Thyroid gland (tissue), 4 donors: ENCODE measurements at regions not wholly inside any gene's neighbourhood (a gene's known extent, or its start where the extent isn't known, plus 50 kb on each side); places are given as distances from the start of the nearest gene placed in this dataset.

Experiments used
- DNase-seq, 2 donors: peaks; one replicate each; pipeline ENCODE4 v3.0.0-alpha.2; 2019
- H3K27ac ChIP-seq, 3 donors: fragments of 200-600 bp; sonication (generic); 1 replicate in 2 of 3; 2 replicates in 1 of 3; pipeline ENCODE4 v1.5.1; 2016 to 2019; ENCODE audit warnings: mild to moderate bottlenecking in 1 of 3, moderate library complexity in 1 of 3
- H3K27me3 ChIP-seq: fragments of 200-600 bp; sonication (generic); one replicate; pipeline ENCODE4 v1.5.1; 2019
- H3K36me3 ChIP-seq, 2 donors: fragments of 200-600 bp; sonication (generic); one replicate each; pipeline ENCODE4 v1.5.1; 2016 to 2019
- H3K4me1 ChIP-seq, 2 donors: fragments of 200-600 bp; sonication (generic); one replicate each; pipeline ENCODE4 v1.5.1; 2017 to 2019
- H3K4me3 ChIP-seq, 3 donors: fragments of 200-600 bp; sonication (generic); replicated peaks in 1 of 3; 1 replicate in 2 of 3; 2 replicates in 1 of 3; pipeline ENCODE4 v1.5.1; 2016; ENCODE audit warnings: mild to moderate bottlenecking in 1 of 3
- H3K9me3 ChIP-seq: fragments of 200-600 bp; sonication (generic); one replicate; pipeline ENCODE4 v1.5.1; 2017
- CTCF ChIP-seq, 6 experiments: fragments of 200-600 bp in 3 of 6; fragments of 450-650 bp in 3 of 6; sonication (generic) in 3 of 6; IDR thresholded peaks; one replicate each; pipeline ENCODE4 v1.5.1; 2016 to 2019; ENCODE audit warnings: antibody characterized with exemption in 6 of 6, mild to moderate bottlenecking in 2 of 6, inconsistent platforms in 1 of 6, moderate library complexity in 1 of 6
- POLR2A ChIP-seq, 2 donors: fragments of 450-650 bp; IDR thresholded peaks; one replicate each; pipeline ENCODE4 v1.6.1; 2017; ENCODE audit warnings: antibody characterized with exemption in 2 of 2, mild to moderate bottlenecking in 2 of 2, moderate library complexity in 1 of 2
- WGBS, 2 donors: methylation state at CpG; one replicate each; pipeline ENCODE4 v1.1.5; 2017; 5-methylcytosine and 5-hydroxymethylcytosine counted together
- intact Hi-C: fragments of 100-400 bp; cut with DNase I; formaldehyde crosslinking; loops from one replicate; pipeline ENCODE4 v1.15.1; 2023

GRCh38 chr12:126342866-126343265, 1277.6 kb downstream of the AACS start:
- Histone ChIP-seq H3K27ac (no peak overlapping the region), H3K36me3 (no peaks in the 10 kb centered on the region), H3K4me1 (no peaks in the 10 kb centered on the region), H3K9me3 (no peaks in the 10 kb centered on the region), H3K27me3 (no peaks in the 10 kb centered on the region), H3K4me3 (no peak overlapping the region)
- WGBS, 2 donors: 71 to 83% methylated on average over 1 of the region's 1 CpG
- intact Hi-C loops: no loop called here
- no peak for TF ChIP-seq POLR2A (IDR thresholded peaks at IDR 0.05)
- no peak for TF ChIP-seq CTCF (IDR thresholded peaks at IDR 0.05)
- DNase-seq: no peak

GRCh38 chr12:126343321-126343720, 1278.1 kb downstream of the AACS start:
- WGBS, 2 donors: 85 to 89% methylated on average over 3 of the region's 3 CpGs

DNA sequence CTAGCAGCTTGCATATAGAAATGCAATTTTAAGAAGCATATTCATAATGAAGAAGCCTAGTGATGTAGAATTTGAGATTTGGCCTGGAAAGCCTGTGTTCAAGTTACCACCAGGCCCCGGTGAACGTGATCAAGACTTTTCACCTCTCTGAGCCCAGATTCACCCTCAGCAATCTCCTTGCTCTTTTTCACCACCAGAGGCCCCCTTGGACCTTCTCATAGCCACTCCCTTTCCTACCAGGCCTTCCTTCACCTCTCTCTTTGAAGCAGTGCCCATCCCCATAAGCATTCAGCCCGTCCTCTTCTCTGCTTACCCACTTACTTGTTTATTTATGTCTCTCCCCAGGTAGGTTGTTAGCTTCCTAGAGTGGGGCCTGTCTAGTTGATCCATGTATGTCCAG, 1280.9 kb downstream of the AACS start:
- TF ChIP-seq POLR2A (IDR thresholded peaks at IDR 0.05) (no peak), CTCF (IDR thresholded peaks at IDR 0.05) (no peak)
- Histone ChIP-seq H3K27ac (no peak overlapping the region), H3K27me3 (no peaks in the 10 kb centered on the region), H3K9me3 (no peaks in the 10 kb centered on the region), H3K4me1 (no peaks in the 10 kb centered on the region), H3K4me3 (no peak overlapping the region), H3K36me3 (no peaks in the 10 kb centered on the region)
- DNase-seq: no peak
- 78 to 83% methylated on average over 3 of the region's 3 CpGs for WGBS, 2 donors
- intact Hi-C loops: no loop called here

More at GRCh38 chr12:126343321-126343720, 1278.1 kb downstream of the AACS start:
- no peak for TF ChIP-seq POLR2A (IDR thresholded peaks at IDR 0.05)
- TF ChIP-seq CTCF (IDR thresholded peaks at IDR 0.05): no peak
- intact Hi-C loops: no loop called here
- H3K36me3 ChIP-seq: no peaks in the 10 kb centered on the region
- no peaks in the 10 kb centered on the region for H3K9me3 ChIP-seq
- no peak overlapping the region for H3K27ac ChIP-seq
- no peaks in the 10 kb centered on the region for H3K4me1 ChIP-seq
- no peaks in the 10 kb centered on the region for H3K27me3 ChIP-seq
- no peak for DNase-seq
- no peak overlapping the region for H3K4me3 ChIP-seq

DNA sequence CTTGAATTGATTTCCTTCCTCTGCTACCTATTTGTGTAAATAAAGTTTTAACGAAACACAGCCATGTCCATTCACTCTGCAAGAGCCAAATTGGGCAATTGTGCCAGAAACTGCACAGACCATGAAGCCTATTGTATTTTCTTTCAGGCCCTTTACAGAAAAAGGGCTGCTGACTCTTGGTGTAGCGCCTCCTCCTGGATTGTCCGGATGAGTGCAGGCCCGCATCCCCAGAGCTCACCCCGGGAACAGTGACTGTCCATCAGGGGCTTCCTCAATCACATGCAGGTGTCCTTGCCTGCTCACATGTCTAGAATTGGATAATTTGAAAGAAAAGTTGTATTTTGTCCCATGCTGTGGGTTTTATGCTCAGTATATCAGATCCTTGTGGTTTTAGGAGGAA, 1282.2 kb downstream of the AACS start:
- Histone ChIP-seq H3K27ac (no peak overlapping the region), H3K36me3 (no peaks in the 10 kb centered on the region), H3K4me3 (no peak overlapping the region), H3K4me1 (no peaks in the 10 kb centered on the region), H3K27me3 (no peaks in the 10 kb centered on the region), H3K9me3 (no peaks in the 10 kb centered on the region)
- no peak for DNase-seq
- intact Hi-C loops: no loop called here
- no peak for TF ChIP-seq POLR2A (IDR thresholded peaks at IDR 0.05)
- TF ChIP-seq CTCF (IDR thresholded peaks at IDR 0.05): no peak
- 65 to 66% methylated on average over 5 of the region's 5 CpGs for WGBS, 2 donors

DNA sequence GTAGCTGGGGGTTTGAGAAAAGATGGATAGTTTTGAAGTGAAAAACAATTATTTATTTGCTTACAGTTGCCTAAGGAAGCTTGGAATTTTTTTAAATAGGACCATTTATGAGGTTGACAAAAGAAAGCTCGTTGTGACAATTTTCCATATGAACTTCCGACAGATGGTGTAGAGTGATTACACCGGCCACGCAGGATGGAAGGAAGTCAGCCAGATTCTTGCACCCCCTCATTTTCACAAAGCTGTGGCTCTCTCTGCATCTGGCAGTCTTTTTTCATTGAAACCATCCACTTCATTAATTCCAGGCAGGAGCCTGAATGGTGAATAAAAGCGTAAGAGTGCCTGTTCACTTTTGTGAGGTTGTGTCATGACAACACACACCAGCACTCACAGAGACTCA, 1284.1 kb downstream of the AACS start:
- no peaks in the 10 kb centered on the region for H3K4me1 ChIP-seq
- H3K27ac ChIP-seq: no peak overlapping the region
- 87 to 92% methylated on average over 5 of the region's 5 CpGs for WGBS, 2 donors
- TF ChIP-seq CTCF (IDR thresholded peaks at IDR 0.05): no peak
- no peak for TF ChIP-seq POLR2A (IDR thresholded peaks at IDR 0.05)
- intact Hi-C loops: no loop called here
- H3K36me3 ChIP-seq: no peaks in the 10 kb centered on the region
- no peak for DNase-seq
- H3K9me3 ChIP-seq: no peaks in the 10 kb centered on the region
- H3K4me3 ChIP-seq: no peak overlapping the region
- no peaks in the 10 kb centered on the region for H3K27me3 ChIP-seq
